ENCODE measurements at regions not wholly inside any gene's neighbourhood (a gene's known extent, or its start where the extent isn't known, plus 50 kb on each side); places are given as distances from the start of the nearest gene placed in this dataset.

- H3K4me3 ChIP-seq (ENCODE audit: low read depth, low read length), result no peak overlapping the region
Measured at GRCh38 chr3:72247126-72247525, 462.2 kb upstream of the PROK2 start.

DNA sequence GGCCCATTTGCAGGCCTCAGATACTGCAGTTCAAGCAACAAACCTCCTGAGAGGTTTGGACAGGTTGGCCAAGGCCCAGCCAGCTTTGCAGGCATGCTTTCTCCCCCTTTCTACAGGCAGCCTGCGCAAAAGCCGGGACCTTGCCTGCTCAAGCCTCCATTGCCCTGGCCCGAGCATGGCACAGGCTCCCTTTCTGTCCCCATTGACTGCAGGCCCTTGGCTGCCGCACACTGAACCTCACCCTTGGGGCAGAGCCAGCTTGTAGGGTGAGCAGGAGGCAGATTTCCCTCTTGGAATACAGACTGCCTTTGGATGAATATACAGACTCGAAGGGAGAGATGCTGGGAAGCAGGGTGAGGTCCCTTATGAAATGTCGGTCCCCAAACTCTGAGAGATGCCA lies 461.7 kb upstream of the PROK2 start:
- TF ChIP-seq CTCF (conservative IDR thresholded peaks at IDR 0.05; ENCODE audit: low read depth, low read length), result no peak
- no peak for DNase-seq (ENCODE audit: low read depth)
- no peak overlapping the region for H3K4me3 ChIP-seq (ENCODE audit: low read depth, low read length)

More at GRCh38 chr3:72247126-72247525, 462.2 kb upstream of the PROK2 start:
- no peak for DNase-seq (ENCODE audit: low read depth)
- no peak for TF ChIP-seq CTCF (conservative IDR thresholded peaks at IDR 0.05; ENCODE audit: low read depth, low read length)

DNA sequence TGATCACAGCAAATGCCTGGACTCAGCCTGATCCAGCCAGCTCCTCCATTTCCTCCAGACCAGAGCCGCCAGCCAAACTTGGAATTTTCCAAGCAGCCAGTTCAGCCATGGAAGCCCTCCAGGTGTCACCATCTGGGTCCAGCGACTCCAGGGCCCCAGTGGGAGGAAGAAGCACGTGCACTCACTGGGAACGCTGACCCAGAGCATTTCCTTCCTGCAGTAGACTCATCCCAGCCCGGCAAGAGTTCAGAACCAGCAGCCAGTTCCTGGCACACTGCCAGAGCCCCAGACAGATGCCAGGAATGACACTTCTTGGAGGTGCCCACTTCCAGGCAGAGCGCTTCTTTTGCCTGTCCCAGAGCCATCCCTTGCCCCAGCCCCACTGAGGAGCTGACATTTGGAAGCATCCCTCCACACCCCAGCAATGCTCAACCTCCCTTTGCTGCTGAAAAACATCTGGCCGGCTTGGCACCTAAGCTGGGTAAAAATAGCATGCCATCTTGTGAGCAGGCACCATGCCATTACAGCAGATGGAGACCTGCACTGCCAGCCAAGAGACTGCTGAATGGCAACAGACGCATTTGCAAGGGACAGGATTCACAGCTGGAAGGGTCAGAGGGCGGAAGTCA lies 460.3 kb upstream of the PROK2 start:
- no peak overlapping the region for H3K4me3 ChIP-seq (ENCODE audit: low read depth, low read length)
- DNase-seq (ENCODE audit: low read depth), result no peak
- TF ChIP-seq CTCF (conservative IDR thresholded peaks at IDR 0.05; ENCODE audit: low read depth, low read length), result no peak

DNA sequence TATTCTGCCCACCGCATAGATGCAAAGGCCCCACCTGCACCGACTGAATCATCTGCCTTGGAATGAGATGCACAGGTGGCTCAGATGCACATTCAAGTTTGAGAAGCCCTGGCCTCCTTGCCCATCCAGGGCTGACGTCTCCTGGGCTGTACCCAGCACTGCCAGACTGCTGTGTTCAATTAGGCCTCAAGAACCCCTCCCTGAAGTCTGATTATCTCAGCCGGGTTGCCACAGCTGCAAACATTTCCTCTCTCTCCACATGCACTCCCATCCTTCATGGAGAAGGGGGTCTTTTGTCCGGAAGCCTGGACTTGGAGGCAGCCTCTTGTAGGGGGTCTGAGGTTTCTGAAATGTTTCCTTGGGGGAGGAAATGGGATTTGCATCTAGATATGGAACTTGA lies 459.4 kb upstream of the PROK2 start:
- TF ChIP-seq CTCF (conservative IDR thresholded peaks at IDR 0.05; ENCODE audit: low read depth, low read length), result no peak
- no peak overlapping the region for H3K4me3 ChIP-seq (ENCODE audit: low read depth, low read length)
- no peak for DNase-seq (ENCODE audit: low read depth)

DNA sequence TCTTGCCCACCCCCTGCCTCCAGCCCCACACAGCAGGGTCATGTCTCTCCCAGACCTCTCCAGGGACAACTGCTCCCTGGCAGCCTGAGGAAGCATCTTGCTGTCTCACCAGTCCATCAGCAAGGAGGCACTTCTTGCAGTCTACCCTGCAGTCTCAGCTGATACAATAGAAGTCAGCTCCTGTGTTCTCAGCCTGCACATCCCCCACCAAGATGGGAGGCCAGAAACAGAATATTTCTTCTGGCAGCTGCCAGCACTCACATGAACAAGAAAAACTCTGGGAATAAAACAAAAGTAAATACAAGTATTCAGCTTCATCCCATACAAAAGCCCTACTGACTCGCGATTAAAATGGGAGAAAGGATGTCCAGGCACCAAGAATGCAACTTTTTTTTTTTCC lies 457.4 kb upstream of the PROK2 start:
- TF ChIP-seq CTCF (conservative IDR thresholded peaks at IDR 0.05; ENCODE audit: low read depth, low read length), result no peak
- H3K4me3 ChIP-seq (ENCODE audit: low read depth, low read length), result no peak overlapping the region
- DNase-seq (ENCODE audit: low read depth), result no peak

- no peak overlapping the region for H3K4me3 ChIP-seq (ENCODE audit: low read depth, low read length)
- no peak for TF ChIP-seq CTCF (conservative IDR thresholded peaks at IDR 0.05; ENCODE audit: low read depth, low read length)
- DNase-seq (ENCODE audit: low read depth), result no peak
Measured at GRCh38 chr3:72241525-72241924, 456.6 kb upstream of the PROK2 start.

DNA sequence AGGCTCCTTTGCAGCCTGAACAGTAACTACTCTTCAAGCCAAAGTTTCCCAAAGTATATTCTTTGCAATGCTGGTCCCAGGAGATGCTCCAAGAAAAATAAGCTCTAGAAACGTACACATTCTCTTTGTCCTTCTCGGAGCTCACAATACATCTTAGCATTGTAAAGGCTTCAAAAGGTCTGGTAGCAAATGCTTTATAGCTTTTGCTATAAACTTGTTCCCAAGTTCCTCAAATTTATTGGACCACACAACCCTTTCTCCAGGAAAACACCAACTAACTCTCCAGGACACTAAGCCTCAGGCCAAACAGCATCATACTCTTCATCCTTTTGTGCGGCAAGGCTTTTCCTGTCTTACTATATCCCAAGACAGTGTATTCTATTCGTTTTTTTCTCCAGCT lies 455.6 kb upstream of the PROK2 start:
- no peak for DNase-seq (ENCODE audit: low read depth)
- no peak for TF ChIP-seq CTCF (conservative IDR thresholded peaks at IDR 0.05; ENCODE audit: low read depth, low read length)
- H3K4me3 ChIP-seq (ENCODE audit: low read depth, low read length), result no peak overlapping the region
